Fibroblast of villous mesenchyme (primary cell): ENCODE measurements at regions not wholly inside any gene's neighbourhood (a gene's known extent, or its start where the extent isn't known, plus 50 kb on each side); places are given as distances from the start of the nearest gene placed in this dataset.
A peak's percentile ranks its signal among the peaks of the same experiment; 100 is the strongest.
"Not testable (repeated sequence)": the region's sequence is repeated elsewhere in the genome, so short reads cannot be mapped to it uniquely, and the experiment has no call there.

Experiments
- DNase-seq: peaks from one replicate; pipeline ENCODE4 v3.0.0-alpha.2; 2010; ENCODE audit warnings: low read depth
- H3K4me3 ChIP-seq: 2 replicates; pipeline ENCODE4 v1.5.1; 2011; ENCODE audit warnings: low read depth, mild to moderate bottlenecking, low read length
- CTCF ChIP-seq: IDR thresholded peaks from 2 replicates; pipeline ENCODE4 v1.5.1; 2012; ENCODE audit warnings: low read depth, mild to moderate bottlenecking, low read length; ENCODE audit not compliant: insufficient read depth

- no peak for DNase-seq
- no peak for TF ChIP-seq CTCF
- H3K4me3 ChIP-seq, result no peak overlapping the region
These were observed 299.2 kb downstream of the LTN1 start for GRCh38 chr21:28693476-28693875.

GRCh38 chr21:28690196-28690595 is 302.5 kb downstream of the LTN1 start:
- DNase-seq, result no peak
- no peak overlapping the region for H3K4me3 ChIP-seq
- TF ChIP-seq CTCF, result no peak

- no peak for TF ChIP-seq CTCF
- H3K4me3 ChIP-seq, result no peak overlapping the region
- DNase-seq, result no peak
These were observed 304.3 kb downstream of the LTN1 start for GRCh38 chr21:28688381-28688780.

- no peak for DNase-seq
- H3K4me3 ChIP-seq, result no peak overlapping the region
- no peak for TF ChIP-seq CTCF
These were observed 305.1 kb downstream of the LTN1 start for GRCh38 chr21:28687586-28687985.

GRCh38 chr21:28683982-28684752 is 308.5 kb downstream of the LTN1 start:
- no peak for TF ChIP-seq CTCF
- no peak for DNase-seq
- H3K4me3 ChIP-seq, result no peak overlapping the region

GRCh38 chr21:28682884-28683283 is 309.8 kb downstream of the LTN1 start:
- H3K4me3 ChIP-seq, DNase-seq: not testable (repeated sequence)

- H3K4me3 ChIP-seq, DNase-seq: not testable (repeated sequence)
These were observed 315.6 kb downstream of the LTN1 start for GRCh38 chr21:28677096-28677495.

GRCh38 chr21:28675331-28676041 is 317.2 kb downstream of the LTN1 start:
- DNase-seq, result peak; percentile 36
- H3K4me3 ChIP-seq, result no peak overlapping the region
- TF ChIP-seq CTCF, result no peak
